ENCODE measurements at regions not wholly inside any gene's neighbourhood (a gene's known extent, or its start where the extent isn't known, plus 50 kb on each side); places are given as distances from the start of the nearest gene placed in this dataset.

DNA sequence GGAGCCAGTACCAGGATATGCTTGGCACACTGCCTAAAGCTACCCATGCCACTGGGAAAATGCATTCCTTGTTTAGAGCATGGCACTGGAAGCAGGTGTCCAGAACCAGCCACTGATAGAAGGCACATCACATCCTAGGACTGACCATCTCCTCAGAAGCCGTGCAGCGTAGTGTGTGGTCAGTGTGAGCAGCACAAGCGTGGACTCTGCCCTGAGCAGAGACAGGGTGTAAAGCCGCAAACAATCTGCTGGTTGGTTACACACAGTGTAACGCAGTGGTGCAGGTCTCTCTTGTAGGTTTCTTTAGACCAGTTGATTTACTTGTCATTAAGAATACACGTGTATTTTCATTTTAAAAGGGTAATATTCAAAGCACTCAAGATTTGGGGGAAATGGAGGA lies 377.8 kb upstream of the HS6ST1 start:
- Histone ChIP-seq H3K9me3 (no peaks in the 10 kb centered on the region), H3K4me1 (no peaks in the 10 kb centered on the region), H3K27ac (no peak overlapping the region), H3K27me3 (ENCODE audit: insufficient read depth in 3 of 3, low read length in 2 of 3) (peaks cover 0 to 5% (median 0%) of the 10 kb centered on the region in 3 donors), H3K36me3 (ENCODE audit: insufficient read depth in 1 of 2, low read depth in 1 of 2) (no peaks in the 10 kb centered on the region), H3K4me3 (no peak overlapping the region)
- intact Hi-C loops (cut with DNase I): no loop called here
- DNase-seq: no peak
- no peak for ATAC-seq
- TF ChIP-seq, protein P1, sequence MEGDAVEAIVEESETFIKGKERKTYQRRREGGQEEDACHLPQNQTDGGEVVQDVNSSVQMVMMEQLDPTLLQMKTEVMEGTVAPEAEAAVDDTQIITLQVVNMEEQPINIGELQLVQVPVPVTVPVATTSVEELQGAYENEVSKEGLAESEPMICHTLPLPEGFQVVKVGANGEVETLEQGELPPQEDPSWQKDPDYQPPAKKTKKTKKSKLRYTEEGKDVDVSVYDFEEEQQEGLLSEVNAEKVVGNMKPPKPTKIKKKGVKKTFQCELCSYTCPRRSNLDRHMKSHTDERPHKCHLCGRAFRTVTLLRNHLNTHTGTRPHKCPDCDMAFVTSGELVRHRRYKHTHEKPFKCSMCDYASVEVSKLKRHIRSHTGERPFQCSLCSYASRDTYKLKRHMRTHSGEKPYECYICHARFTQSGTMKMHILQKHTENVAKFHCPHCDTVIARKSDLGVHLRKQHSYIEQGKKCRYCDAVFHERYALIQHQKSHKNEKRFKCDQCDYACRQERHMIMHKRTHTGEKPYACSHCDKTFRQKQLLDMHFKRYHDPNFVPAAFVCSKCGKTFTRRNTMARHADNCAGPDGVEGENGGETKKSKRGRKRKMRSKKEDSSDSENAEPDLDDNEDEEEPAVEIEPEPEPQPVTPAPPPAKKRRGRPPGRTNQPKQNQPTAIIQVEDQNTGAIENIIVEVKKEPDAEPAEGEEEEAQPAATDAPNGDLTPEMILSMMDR (IDR thresholded peaks at IDR 0.05): no peak
- WGBS, 3 donors: 93 to 96% (median 93%) methylated on average over 6 of the region's 6 CpGs

DNA sequence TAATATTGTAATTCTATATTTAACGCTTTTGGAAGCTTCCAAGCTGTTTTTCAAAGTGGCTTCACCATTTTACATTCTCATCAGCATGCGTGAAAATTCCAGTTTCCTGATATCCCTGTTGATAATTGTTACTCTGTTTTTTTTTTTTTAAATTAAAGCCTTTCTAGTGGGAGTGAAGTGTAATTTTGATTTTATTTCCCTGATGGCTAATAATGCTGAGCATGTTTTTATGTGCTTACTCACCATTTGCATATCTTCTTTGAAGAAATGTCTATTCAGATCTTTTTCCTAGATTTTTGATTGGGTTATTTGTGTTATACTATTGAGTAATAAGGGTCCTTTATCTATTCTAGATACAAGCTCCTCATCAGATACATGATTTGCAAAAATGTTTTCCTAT lies 382.8 kb upstream of the HS6ST1 start:
- TF ChIP-seq, protein P1 (IDR thresholded peaks at IDR 0.05): no peak
- Histone ChIP-seq H3K4me3 (no peak overlapping the region), H3K4me1 (no peaks in the 10 kb centered on the region), H3K27ac (no peak overlapping the region), H3K9me3 (no peaks in the 10 kb centered on the region), H3K36me3 (ENCODE audit: insufficient read depth in 1 of 2, low read depth in 1 of 2) (no peaks in the 10 kb centered on the region), H3K27me3 (ENCODE audit: insufficient read depth in 3 of 3, low read length in 2 of 3) (no peaks in the 10 kb centered on the region)
- WGBS, 3 donors: 65 to 86% (median 75%) methylated on average over 2 of the region's 2 CpGs
- ATAC-seq: no peak
- intact Hi-C loops (cut with DNase I): no loop called here
- DNase-seq: no peak

DNA sequence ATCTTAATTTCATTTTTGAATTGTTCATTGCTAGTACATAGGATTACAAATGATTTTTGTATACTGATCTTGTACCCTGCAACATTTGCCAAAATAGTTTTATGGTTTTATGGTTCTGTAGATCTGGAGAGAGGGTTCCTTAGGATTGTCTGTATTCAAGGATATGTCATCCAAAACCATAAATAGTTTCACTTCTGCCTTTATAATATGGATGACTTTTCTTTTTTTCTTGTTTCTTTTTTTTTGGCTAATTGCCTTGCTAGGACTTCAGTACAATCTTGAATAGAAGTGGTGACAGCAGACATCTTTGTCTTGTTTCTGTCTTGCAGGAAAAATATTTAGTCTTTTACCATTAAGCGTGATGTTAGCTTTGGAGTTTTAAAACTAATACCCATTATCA lies 383.9 kb upstream of the HS6ST1 start:
- intact Hi-C loops (cut with DNase I): no loop called here
- no peak for ATAC-seq
- no peak for DNase-seq

DNA sequence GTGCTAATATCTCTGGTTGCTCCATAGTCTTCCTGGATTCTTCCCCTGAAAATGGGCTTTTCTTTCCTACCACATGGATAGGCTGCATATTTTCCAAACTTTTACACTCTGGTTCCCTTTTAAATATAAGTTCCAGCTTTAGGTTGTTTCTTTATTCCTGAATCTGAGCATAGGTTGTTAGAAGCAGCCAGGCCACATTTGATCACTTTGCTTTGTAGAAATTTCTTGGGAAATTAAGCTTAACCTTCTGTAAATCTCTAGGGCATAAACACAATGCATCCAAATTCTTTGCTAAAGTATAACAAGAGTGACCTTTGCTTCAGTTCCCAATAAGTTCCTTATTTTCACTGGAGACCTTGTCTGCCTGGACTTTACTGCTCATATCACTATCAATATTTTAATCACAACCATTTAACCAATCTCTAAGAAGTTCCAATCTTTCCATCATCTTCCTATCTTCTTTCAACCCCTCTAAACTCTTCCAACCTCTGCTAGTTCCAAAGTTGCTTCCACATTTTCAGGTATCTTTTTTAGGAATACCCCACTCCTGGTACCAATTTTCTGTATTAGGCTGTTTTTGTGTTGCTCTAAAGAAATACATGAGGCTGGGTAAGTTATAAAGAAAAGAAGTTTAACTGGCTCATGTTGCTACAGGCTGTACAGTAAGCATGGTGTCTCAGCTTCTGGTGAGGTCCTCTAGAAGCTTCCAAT lies 389.6 kb upstream of the HS6ST1 start:
- no peak for ATAC-seq
- TF ChIP-seq, protein P1 (IDR thresholded peaks at IDR 0.05): no peak
- Histone ChIP-seq H3K36me3 (ENCODE audit: insufficient read depth in 1 of 2, low read depth in 1 of 2) (no peaks in the 10 kb centered on the region), H3K4me1 (no peaks in the 10 kb centered on the region), H3K27ac (no peak overlapping the region), H3K4me3 (no peak overlapping the region), H3K27me3 (ENCODE audit: insufficient read depth in 3 of 3, low read length in 2 of 3) (no peaks in the 10 kb centered on the region), H3K9me3 (peaks cover 10% of the 10 kb centered on the region)
- intact Hi-C loops (cut with DNase I): no loop called here
- DNase-seq: no peak

More for the DNA sequence above, 383.9 kb upstream of the HS6ST1 start:
- no peaks in the 10 kb centered on the region for H3K4me1 ChIP-seq
- 89 to 100% (median 94%) methylated on average over 1 of the region's 1 CpG for WGBS, 3 donors
- H3K36me3 ChIP-seq (ENCODE audit: insufficient read depth in 1 of 2, low read depth in 1 of 2): no peaks in the 10 kb centered on the region
- H3K27me3 ChIP-seq (ENCODE audit: insufficient read depth in 3 of 3, low read length in 2 of 3): no peaks in the 10 kb centered on the region
- H3K9me3 ChIP-seq: peaks cover 4% of the 10 kb centered on the region
- TF ChIP-seq, protein P1 (IDR thresholded peaks at IDR 0.05): no peak
- no peak overlapping the region for H3K27ac ChIP-seq
- H3K4me3 ChIP-seq: no peak overlapping the region

DNA sequence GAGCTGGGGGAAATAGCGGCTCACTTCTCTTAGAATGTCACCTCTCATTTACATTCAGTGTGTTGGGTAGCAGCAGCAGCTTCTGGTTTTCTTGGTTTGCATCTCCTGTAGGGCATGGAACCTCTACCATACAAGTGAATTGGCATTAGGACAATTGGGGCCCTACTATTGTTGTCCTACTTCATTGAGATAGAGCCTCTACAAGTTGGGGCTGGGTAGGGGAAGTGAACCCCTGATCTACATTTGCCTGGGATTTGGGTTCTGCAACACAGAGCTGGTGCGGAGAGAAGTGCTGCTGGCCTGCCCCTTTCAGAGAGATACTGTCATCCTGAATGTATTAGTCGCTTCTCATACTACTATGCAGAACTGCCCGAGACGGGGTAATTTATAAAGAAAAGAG lies 391.6 kb upstream of the HS6ST1 start:
- Histone ChIP-seq H3K27ac (no peak overlapping the region), H3K9me3 (peaks cover 10% of the 10 kb centered on the region), H3K4me3 (no peak overlapping the region), H3K27me3 (ENCODE audit: insufficient read depth in 3 of 3, low read length in 2 of 3) (no peaks in the 10 kb centered on the region), H3K4me1 (no peaks in the 10 kb centered on the region), H3K36me3 (ENCODE audit: insufficient read depth in 1 of 2, low read depth in 1 of 2) (no peaks in the 10 kb centered on the region)
- 94 to 96% (median 95%) methylated on average over 5 of the region's 5 CpGs for WGBS, 3 donors
- DNase-seq (no peak), ATAC-seq (no peak)
- TF ChIP-seq, protein P1 (IDR thresholded peaks at IDR 0.05): no peak
- intact Hi-C loops (cut with DNase I): no loop called here

Measured in psoas muscle (tissue), 7 donors.